ENCODE measurements at regions not wholly inside any gene's neighbourhood (a gene's known extent, or its start where the extent isn't known, plus 50 kb on each side); places are given as distances from the start of the nearest gene placed in this dataset.

DNA sequence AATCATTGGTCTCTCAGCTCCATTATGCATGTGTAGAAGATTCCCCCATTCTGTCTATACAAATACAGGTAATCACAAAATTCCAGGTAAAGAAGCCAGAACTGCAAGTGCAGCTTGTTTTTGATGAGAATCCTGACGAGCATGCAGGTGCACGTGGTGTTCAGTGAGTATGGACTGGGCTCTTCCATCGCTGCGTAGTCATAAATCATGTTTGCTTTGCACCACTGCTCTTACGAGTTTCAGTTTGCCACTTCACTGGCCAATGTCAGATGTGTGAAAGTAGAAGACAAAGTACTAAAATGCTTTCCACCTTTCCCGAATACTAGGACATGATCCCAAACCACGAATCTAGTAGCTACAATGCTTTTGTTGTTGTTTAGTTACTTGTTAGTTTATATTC is 390.7 kb downstream of the LIG4 start:
- H3K9ac ChIP-seq (ENCODE audit: extremely low read depth, insufficient read length, low read length): no peak overlapping the region
- H2BK5ac ChIP-seq (ENCODE audit: insufficient read length, low read length): no peak overlapping the region
- no peak overlapping the region for H3K4me2 ChIP-seq (ENCODE audit: insufficient read depth, insufficient read length, low read length)
- H3K14ac ChIP-seq (ENCODE audit: insufficient read depth, low read length): no peak overlapping the region
- no peak overlapping the region for H4K91ac ChIP-seq (ENCODE audit: insufficient read length, low read depth, low read length)
- H4K5ac ChIP-seq (ENCODE audit: insufficient read length, low read depth, low read length): no peak overlapping the region
- no peak overlapping the region for H3K27ac ChIP-seq (ENCODE audit: insufficient read length, low read depth, low read length)
- no peak overlapping the region for H4K8ac ChIP-seq (replicated peaks; ENCODE audit: insufficient read length, low read depth, low read length)
- Mint-ChIP-seq H3K9me3 (no peaks in the 10 kb centered on the region), H3K4me1 (peaks cover 10 to 31% of the 10 kb centered on the region in 2 experiments), H3K27me3 (ENCODE audit: low read depth) (no peaks in the 10 kb centered on the region), H3K27ac (no peak overlapping the region), H3K4me3 (no peak overlapping the region), H3K36me3 (ENCODE audit: insufficient read depth in 1 of 3, low read depth in 3 of 3) (no peaks in the 10 kb centered on the region)
- TF ChIP-seq CTCF (conservative IDR thresholded peaks at IDR 0.05): no peak
- H3K27me3 ChIP-seq (ENCODE audit: insufficient read depth, low read length): no peaks in the 10 kb centered on the region
- no peak overlapping the region for H2BK120ac ChIP-seq (ENCODE audit: low read depth, low read length, poor library complexity, severe bottlenecking)
- no peak overlapping the region for H2BK15ac ChIP-seq (ENCODE audit: low read depth, low read length)
- no peak overlapping the region for H2AFZ ChIP-seq (ENCODE audit: low read length)
- no peaks in the 10 kb centered on the region for H3K79me2 ChIP-seq (ENCODE audit: insufficient read depth, low read length)
- no peak overlapping the region for H3K56ac ChIP-seq (ENCODE audit: insufficient read length, low read depth, low read length)
- no peaks in the 10 kb centered on the region for H4K20me1 ChIP-seq (ENCODE audit: control insufficient read depth, insufficient read depth, insufficient read length)
- H3K18ac ChIP-seq (ENCODE audit: insufficient read length, low read depth, low read length): no peak overlapping the region
- DNase-seq: no peak
- H2BK20ac ChIP-seq (ENCODE audit: low read depth, low read length, poor library complexity, severe bottlenecking): no peak overlapping the region
- H3K79me1 ChIP-seq (ENCODE audit: insufficient read depth, low read depth, low read length, poor library complexity, severe bottlenecking): no peaks in the 10 kb centered on the region
- H3T11ph ChIP-seq (ENCODE audit: low read length): no peak overlapping the region
- no peaks in the 10 kb centered on the region for H3K9me3 ChIP-seq (ENCODE audit: control insufficient read depth, low read depth, low read length)
- no peaks in the 10 kb centered on the region; the same call in 1 of the 2 replicates for H3K4me1 ChIP-seq (ENCODE audit: insufficient read depth, low read length)
- no peak overlapping the region for H3K23ac ChIP-seq (ENCODE audit: insufficient read length, low read depth, low read length)
- WGBS (ENCODE audit: extremely low coverage, insufficient read length, low lambda C conversion rate): no CpG with 5 or more reads among the region's 7 CpGs
- no peak overlapping the region for H2AK5ac ChIP-seq (ENCODE audit: insufficient read length, low read length)
- no peak overlapping the region for H3K4ac ChIP-seq (ENCODE audit: low read depth, low read length)
- no peak overlapping the region for H2BK12ac ChIP-seq (ENCODE audit: insufficient read length, low read depth, low read length)
- no peaks in the 10 kb centered on the region for H3K23me2 ChIP-seq (ENCODE audit: insufficient read length, low read depth, low read length, poor library complexity, severe bottlenecking)

Measured in H9 (cell line).